ENCODE measurements at regions not wholly inside any gene's neighbourhood (a gene's known extent, or its start where the extent isn't known, plus 50 kb on each side); places are given as distances from the start of the nearest gene placed in this dataset.
"Not testable (repeated sequence)": the region's sequence is repeated elsewhere in the genome, so short reads cannot be mapped to it uniquely, and the experiment has no call there.

GRCh38 chr2:111448796-111449195 is 328.1 kb downstream of the BCL2L11 start:
- DNase-seq (ENCODE audit: low read depth in 2 of 2) = not testable (repeated sequence)

DNA sequence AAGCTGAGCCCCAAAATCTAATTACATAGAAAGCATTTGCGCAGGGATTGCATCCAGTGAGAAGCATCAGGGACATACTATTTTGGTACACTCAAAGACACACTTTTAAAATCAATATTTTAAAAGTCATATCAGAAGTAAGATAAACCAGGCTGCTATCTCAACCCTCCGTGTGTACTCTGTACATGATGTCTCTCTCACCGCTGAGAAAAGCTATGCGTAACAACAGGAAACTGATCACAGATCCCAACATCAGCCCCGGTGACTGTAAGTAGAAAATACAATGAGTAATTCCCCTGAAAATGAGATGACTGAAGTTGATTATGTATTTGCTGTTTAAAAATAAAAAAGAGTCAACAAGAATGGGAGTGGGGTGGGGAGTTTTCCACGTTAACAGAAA is 329.8 kb downstream of the BCL2L11 start:
- not testable (repeated sequence) for DNase-seq (ENCODE audit: low read depth in 2 of 2)

DNA sequence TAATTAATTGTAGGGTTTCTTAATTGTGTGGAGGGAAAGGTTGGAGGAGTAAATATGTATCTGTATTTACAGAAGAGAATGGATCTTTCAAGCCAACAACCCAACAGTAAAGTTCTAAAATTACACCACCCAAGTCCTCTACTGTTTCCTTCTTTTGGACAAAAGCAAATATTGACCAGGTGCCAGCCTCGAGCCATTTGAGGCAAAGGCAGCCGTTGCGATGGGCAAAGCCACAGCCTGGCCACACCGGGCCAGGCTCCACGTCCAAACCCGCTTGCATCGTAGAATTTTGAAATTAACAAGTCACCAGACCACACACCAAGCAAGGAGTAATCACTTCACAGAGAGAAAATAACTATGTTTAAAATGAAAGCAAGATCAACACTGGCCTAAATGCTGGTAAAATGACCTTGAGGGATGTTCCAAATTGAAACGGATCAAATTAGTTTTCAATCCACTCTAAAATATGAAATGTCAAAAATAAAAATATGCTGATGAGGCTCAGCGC is 331.0 kb downstream of the BCL2L11 start:
- not testable (repeated sequence) for DNase-seq (ENCODE audit: low read depth in 2 of 2)

- DNase-seq (ENCODE audit: low read depth in 2 of 2) = not testable (repeated sequence)
These were observed 331.5 kb downstream of the BCL2L11 start for GRCh38 chr2:111452208-111452607.

DNA sequence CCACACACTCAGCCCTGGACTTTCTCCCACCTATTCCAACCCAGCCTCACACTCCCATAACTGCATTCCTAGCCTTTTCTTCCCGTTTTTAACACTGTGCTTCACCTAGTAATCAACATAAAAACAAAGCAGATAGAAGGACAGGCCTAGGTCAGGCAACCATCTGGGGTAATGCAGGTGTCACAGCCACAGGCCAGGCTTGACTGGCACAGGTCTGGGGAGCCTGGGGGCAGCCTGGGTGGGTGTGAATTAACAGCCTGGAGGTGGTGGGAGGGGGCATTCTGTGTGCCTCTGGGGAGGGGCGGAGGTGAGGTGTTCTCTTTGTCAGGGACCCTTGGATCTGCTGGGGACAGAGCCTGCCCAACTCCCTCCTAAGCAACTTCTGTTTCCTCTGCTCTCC is 332.6 kb downstream of the BCL2L11 start:
- not testable (repeated sequence) for DNase-seq (ENCODE audit: low read depth in 2 of 2)

DNA sequence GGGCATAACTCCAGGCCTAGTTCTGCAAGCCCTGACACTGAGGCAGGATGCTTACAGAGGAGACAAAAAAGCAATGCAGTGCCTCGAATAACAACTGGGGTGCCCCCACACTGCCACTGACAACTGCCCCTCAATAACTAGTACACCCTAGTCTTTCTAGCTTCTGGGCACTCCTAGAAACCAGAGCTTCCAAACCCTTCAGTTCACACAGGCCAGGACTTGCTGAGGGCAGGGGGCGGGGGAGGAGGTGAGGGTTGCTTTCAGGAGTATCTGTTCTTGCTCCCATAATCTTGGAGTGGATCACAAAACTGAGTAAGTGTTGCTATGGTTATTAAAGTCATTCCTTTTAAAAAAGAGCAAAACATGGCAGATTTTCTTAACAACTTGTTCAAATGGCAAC is 333.1 kb downstream of the BCL2L11 start:
- DNase-seq (ENCODE audit: low read depth in 2 of 2) = not testable (repeated sequence)

DNA sequence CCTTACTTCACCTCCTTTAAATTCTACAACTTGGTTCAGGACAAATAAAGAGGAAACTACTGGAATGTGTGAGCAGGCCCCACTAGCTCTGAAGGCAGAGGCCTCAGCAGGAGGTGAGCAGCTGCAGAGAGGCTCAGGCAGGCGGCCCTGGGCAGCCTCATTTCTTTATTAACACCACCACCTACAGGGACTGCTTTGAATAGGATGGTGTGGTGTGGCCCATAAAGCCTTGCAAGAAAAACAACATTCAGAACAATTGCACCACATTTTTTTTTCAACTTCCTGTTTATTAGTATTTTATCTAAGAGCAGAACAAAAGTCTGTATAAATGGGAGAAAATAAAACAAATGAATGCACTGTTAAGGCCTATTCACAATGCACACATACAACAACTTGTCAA is 333.7 kb downstream of the BCL2L11 start:
- DNase-seq (ENCODE audit: low read depth in 2 of 2) = not testable (repeated sequence)

DNA sequence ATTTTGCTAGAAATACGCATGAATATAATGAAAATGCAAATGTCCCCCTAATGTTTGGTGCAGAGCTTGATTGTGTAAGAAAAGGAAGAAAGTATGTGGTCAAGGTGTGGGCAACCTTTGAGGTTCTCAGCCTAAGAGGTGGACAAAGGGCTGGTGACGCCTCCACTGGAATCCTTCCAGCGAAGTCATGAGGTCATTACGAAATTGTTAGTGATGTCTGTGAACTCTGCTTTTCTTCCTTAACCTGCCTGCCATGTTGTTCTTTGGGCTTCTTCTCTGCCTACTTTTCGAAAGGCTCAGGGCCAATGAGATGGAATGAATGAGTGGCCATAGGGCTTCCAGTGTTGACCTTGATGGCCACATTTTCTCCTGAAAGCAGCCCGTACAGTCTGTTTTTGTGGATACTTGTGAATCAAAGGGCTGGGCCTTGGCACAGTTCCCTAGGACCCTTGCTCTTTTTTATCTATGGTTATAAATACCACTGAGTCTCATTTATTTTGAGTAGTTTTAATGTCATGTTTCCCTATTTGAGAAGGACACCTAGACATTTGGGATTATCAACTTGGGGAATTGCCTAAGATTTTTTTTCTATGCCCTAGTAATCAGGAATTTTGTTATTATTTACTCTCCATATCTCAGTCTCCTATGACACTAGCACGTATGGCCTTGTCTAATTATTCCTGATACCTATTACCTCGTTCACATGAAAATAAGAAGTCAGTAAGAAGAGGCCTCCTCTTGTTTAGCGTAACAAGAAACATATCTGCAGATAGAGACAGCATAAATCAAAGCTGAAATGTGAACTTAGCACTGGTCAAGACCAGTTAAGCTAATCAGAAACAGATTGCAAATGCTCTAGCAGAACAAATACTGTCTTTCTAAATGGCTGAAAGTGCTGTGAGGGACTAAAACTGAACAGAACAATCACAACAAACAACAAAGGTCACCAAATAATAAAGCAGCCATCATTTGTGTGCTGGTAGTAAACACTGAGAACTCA is 334.6 kb downstream of the BCL2L11 start:
- not testable (repeated sequence) for DNase-seq (ENCODE audit: low read depth in 2 of 2)

DNA sequence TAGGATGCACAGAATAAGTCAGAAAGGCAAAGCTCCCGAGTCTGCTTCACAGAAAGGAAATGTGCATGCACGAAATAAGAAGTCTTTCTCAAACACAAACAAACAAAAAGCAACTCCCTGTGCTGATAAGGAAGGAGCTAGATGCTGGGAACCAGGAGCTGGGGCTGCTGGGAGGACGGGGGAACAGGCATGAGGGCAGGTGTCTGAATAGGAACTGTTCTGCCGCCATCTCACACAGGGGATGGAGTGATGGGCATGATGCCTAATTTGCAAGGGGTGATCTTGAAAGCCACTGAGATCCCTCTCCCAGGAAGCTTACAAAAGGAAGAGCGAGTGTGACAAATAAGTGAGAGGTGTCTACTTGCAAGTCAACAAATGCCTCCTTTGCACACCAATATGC is 336.5 kb downstream of the BCL2L11 start:
- DNase-seq (ENCODE audit: low read depth in 2 of 2) = not testable (repeated sequence)

DNA sequence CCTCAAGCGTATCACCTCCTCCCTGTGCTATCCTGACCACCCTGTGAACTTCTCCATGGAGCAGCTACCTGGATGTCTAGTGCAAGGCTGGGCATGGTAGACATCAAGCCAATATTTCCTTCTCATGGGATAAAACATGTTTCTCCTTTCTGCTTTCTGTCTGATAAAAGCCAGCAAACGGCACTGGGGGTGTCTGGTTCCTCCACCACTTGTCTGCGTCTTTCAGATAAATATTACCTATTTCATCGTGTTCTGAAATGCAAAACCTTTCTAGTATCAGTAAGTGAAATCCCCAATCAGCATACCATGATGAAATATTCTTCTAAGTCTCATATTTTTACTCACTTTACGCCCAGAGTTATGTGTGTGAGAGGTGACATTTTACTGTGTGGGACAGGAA is 340.2 kb downstream of the BCL2L11 start:
- DNase-seq (ENCODE audit: low read depth in 2 of 2) = not testable (repeated sequence)

- not testable (repeated sequence) for DNase-seq (ENCODE audit: low read depth in 2 of 2)
These were observed 341.1 kb downstream of the BCL2L11 start for GRCh38 chr2:111461831-111462230.

- DNase-seq (ENCODE audit: low read depth in 2 of 2) = not testable (repeated sequence)
These were observed 341.9 kb downstream of the BCL2L11 start for GRCh38 chr2:111462572-111462971.

DNA sequence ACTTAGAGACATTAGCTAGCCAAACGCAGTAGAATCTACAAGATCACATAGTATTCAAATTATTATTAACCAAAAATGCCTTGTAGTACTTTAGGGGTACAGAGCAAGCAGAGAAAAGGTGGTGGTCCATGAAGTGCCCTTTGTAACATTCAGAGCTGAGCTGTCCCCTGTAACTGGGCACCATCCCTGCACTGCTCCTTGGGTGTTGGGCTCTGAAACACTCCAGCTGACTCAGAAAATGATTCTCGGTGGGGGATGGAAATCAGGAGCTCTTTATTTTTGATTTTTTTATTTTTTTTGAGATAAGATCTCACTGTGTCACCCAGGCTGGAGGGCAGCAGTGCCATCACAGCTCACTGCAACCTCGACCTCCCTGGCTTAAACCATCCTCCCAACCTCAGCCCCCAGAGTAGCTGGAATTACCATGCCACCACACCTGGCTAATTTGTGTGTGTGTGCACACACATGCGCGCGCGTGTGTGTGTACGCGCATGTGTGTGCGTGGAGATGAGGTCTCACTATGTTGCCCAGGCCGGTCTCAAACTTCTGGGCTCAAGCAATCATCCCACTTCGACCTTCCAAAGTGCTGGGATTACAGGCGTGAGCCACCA is 342.6 kb downstream of the BCL2L11 start:
- not testable (repeated sequence) for DNase-seq (ENCODE audit: low read depth in 2 of 2)

DNA sequence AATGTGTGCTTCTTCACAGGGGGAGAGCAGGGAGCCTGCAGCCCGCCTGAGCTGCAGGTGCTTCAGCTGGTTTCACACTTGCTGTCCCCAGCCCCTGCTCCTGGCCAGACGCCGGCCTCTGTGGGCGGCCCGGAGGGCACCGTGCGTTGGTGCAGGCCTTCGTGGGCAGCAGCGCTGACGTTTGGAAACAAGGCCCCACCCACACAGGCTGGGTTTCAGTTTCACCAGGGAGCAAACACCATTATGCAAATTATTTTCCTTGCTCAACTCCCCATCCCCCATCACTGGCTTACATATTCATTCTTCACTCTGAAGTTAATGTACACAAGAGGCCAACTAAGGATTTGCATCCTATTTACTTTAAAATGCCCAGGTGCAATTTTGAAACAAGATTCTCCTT is 343.2 kb downstream of the BCL2L11 start:
- DNase-seq (ENCODE audit: low read depth in 2 of 2) = not testable (repeated sequence)

DNA sequence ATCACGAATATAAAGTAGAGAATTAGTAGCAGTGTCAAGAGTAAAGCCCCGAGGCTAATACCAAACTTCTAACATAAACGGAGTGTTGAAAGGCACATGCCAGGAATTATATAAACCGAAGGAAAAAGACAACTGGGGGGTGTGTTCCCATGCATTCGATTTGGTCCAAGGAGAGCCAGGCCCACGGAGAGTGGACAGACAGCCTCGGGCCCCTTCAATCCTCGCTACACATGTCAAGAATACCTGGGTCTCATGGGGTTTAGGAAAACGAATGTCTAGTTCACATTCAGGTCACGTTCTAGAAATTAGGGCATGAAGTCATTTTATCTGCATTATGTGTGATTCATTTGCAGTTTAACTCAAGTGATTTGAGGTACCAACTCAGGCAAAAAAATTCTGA is 343.7 kb downstream of the BCL2L11 start:
- not testable (repeated sequence) for DNase-seq (ENCODE audit: low read depth in 2 of 2)

DNA sequence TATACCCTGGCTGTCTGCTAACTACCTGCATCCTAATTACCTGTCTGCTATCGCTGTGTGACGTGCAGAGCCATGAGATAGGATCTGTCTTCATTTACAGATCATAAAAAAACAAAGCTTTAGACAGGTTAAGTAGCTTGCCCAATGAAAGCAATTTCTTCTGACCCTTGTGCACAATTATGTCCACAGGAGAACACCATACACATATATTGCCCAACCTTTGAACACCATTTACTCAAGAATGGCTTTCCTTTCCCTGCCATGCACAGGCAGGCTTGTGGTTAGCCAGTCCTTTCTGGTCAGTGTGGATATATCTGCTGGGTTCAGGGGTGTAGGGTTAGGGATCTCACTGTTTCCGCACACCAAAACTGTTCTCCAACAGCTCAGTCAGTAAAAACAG is 344.8 kb downstream of the BCL2L11 start:
- DNase-seq (ENCODE audit: low read depth in 2 of 2) = not testable (repeated sequence)

- not testable (repeated sequence) for DNase-seq (ENCODE audit: low read depth in 2 of 2)
These were observed 346.0 kb downstream of the BCL2L11 start for GRCh38 chr2:111466744-111467143.

GRCh38 chr2:111470924-111471323 is 350.2 kb downstream of the BCL2L11 start:
- not testable (repeated sequence) for DNase-seq (ENCODE audit: low read depth in 2 of 2)

GRCh38 chr2:111471791-111472530 is 351.2 kb downstream of the BCL2L11 start:
- not testable (repeated sequence) for DNase-seq (ENCODE audit: low read depth in 2 of 2)

- not testable (repeated sequence) for DNase-seq (ENCODE audit: low read depth in 2 of 2)
These were observed 352.2 kb downstream of the BCL2L11 start for GRCh38 chr2:111472844-111473403.

DNA sequence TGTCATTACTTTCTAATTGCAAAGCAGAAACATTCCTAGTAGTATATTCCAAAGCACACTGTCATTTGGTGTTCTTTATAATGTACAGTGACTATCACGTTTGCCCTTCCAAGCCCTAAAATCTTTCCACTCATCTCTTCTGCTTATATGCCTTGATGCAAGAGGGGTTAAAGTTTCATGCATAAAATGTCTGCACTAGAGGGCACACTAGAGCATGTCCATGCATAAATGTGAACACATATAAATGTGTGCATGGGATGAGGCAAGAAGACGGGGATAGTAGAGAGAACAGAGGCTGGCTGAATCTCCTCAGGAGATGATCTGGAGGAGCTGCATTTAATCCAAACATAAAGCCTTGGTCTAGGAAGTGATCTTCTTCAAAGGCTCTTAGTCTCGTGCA is 352.8 kb downstream of the BCL2L11 start:
- DNase-seq (ENCODE audit: low read depth in 2 of 2) = not testable (repeated sequence)

Measured in stimulated activated CD4-positive, alpha-beta T cell treated with anti-CD3 and anti-CD28 coated beads, Interleukin-1b, Interleukin-23, amount 100 ng/mL, for 1 hour (primary cell).